Endothelial cell of umbilical vein (primary cell): ENCODE measurements at regions not wholly inside any gene's neighbourhood (a gene's known extent, or its start where the extent isn't known, plus 50 kb on each side); places are given as distances from the start of the nearest gene placed in this dataset.

Source experiments
- BruUV-seq: library from RNA; stranded (reverse); fragments of 400-500 nt; replicated peaks from 2 replicates; lab custom pipeline; 2021; lab: Mats Ljungman, UMichigan
- CTCF ChIA-PET: fragments of 300-600, 350-600 bp; sonication (Branson Sonifier 250); formaldehyde crosslinking; loops from one replicate; lab custom pipeline; 2021; ENCODE audit warnings: antibody characterized with exemption, inconsistent platforms; lab: Charles Lee
- POLR2A ChIA-PET: fragments of 300-600, 350-600 bp; sonication (Branson Sonifier 250); formaldehyde crosslinking; loops from one replicate; lab custom pipeline; 2021; ENCODE audit warnings: antibody characterized with exemption, inconsistent platforms; lab: Charles Lee
- DNase-seq: peaks from one replicate; pipeline ENCODE4 v3.0.0-alpha.2; 2011; ENCODE audit warnings: low read depth, low spot score
- FAIRE-seq: peaks from 2 replicates; lab custom pipeline; 2011; peaks lifted over from hg19 to GRCh38; lab: Jason Lieb, UNC
- H2AFZ ChIP-seq: 2 replicates; pipeline ENCODE4 v1.6.0; 2012; ENCODE audit warnings: low read depth, low read length, control low read depth, inconsistent platforms
- H3K27ac ChIP-seq: 2 replicates; pipeline ENCODE4 v1.5.1; 2011; ENCODE audit warnings: low read depth, mild to moderate bottlenecking, control low read depth, low read length, moderate library complexity; ENCODE audit not compliant: insufficient read depth
- H3K27me3 ChIP-seq, 2 experiments: 2 replicates each; pipeline versions ENCODE4 v1.6.0 to v1.6.1; 2011; ENCODE audit warnings: low read length in 2 of 2, mixed read lengths in 1 of 2; ENCODE audit not compliant: control insufficient read depth in 2 of 2, insufficient read depth in 2 of 2
- H3K36me3 ChIP-seq, 2 experiments: 2 replicates in 1 of 2; 3 replicates in 1 of 2; pipeline ENCODE4 v1.5.1; 2011; ENCODE audit warnings: low read length in 2 of 2, mild to moderate bottlenecking in 1 of 2, moderate library complexity in 1 of 2; ENCODE audit not compliant: control insufficient read depth in 2 of 2, insufficient read depth in 2 of 2; ENCODE audit errors: extremely low read depth in 1 of 2
- H3K4me1 ChIP-seq: 3 replicates; pipeline ENCODE4 v1.5.1; 2011; ENCODE audit warnings: mild to moderate bottlenecking, low read length; ENCODE audit not compliant: control insufficient read depth, insufficient read depth; ENCODE audit errors: extremely low read depth
- H3K4me2 ChIP-seq: 2 replicates; pipeline ENCODE4 v1.6.1; 2011; ENCODE audit warnings: low read length, control low read depth, mixed read lengths; ENCODE audit not compliant: insufficient read depth
- H3K4me3 ChIP-seq, 3 experiments: fragments of 200-600 bp in 1 of 3; sonication (generic), shearing (Covaris generic) in 1 of 3; replicated peaks in 1 of 3; 2 replicates each; pipeline ENCODE4 v1.5.1; 2011 to 2016; ENCODE audit warnings: control low read depth in 3 of 3, low read length in 3 of 3, mild to moderate bottlenecking in 2 of 3, inconsistent platforms in 1 of 3, low read depth in 1 of 3, moderate library complexity in 1 of 3; ENCODE audit not compliant: insufficient read depth in 1 of 3
- H3K79me2 ChIP-seq: 2 replicates; pipeline ENCODE4 v1.6.0; 2012; ENCODE audit warnings: low read length, inconsistent platforms; ENCODE audit not compliant: control insufficient read depth, insufficient read depth
- H3K9ac ChIP-seq: replicated peaks from 2 replicates; pipeline ENCODE3; 2011; ENCODE audit warnings: low read length, control low read depth; ENCODE audit not compliant: insufficient read depth; ENCODE audit errors: extremely low read depth
- H3K9me1 ChIP-seq: replicated peaks from 3 replicates; pipeline ENCODE4 v1.6.0; 2011; ENCODE audit warnings: mild to moderate bottlenecking, low read length; ENCODE audit not compliant: control insufficient read depth, insufficient read depth; ENCODE audit errors: extremely low read depth
- H3K9me3 ChIP-seq: replicated peaks from 2 replicates; pipeline ENCODE4 v1.5.1; 2012; ENCODE audit warnings: low read length, inconsistent platforms; ENCODE audit not compliant: control insufficient read depth, insufficient read depth
- H4K20me1 ChIP-seq: replicated peaks from 2 replicates; pipeline ENCODE3; 2011; ENCODE audit warnings: mild to moderate bottlenecking, low read length; ENCODE audit not compliant: control insufficient read depth, insufficient read depth; ENCODE audit errors: extremely low read depth
- CTCF ChIP-seq, 2 donors: IDR thresholded peaks; 1 replicate in 1 of 2; 2 replicates in 1 of 2; pipeline ENCODE4 v1.5.1; 2011; ENCODE audit warnings: low read length in 2 of 2, mild to moderate bottlenecking in 2 of 2, moderate library complexity in 2 of 2, control low read depth in 1 of 2, inconsistent platforms in 1 of 2, low read depth in 1 of 2; ENCODE audit not compliant: insufficient read depth in 1 of 2; ENCODE audit errors: extremely low read depth in 1 of 2
- EZH2 ChIP-seq: IDR thresholded peaks from 2 replicates; pipeline ENCODE4 v1.6.1; 2012; ENCODE audit warnings: borderline replicate concordance, low read depth, mild to moderate bottlenecking, moderate library complexity, low read length, inconsistent platforms; ENCODE audit not compliant: severe bottlenecking
- FOS ChIP-seq: IDR thresholded peaks from 2 replicates; pipeline ENCODE4 v1.6.1; 2011; ENCODE audit warnings: mild to moderate bottlenecking, low read length, moderate library complexity, borderline replicate concordance; ENCODE audit not compliant: insufficient read depth
- GATA2 ChIP-seq: IDR thresholded peaks from 2 replicates; pipeline ENCODE4 v1.7.0; 2011; ENCODE audit warnings: low read depth, mild to moderate bottlenecking, moderate library complexity, mixed read lengths, low read length; ENCODE audit not compliant: insufficient read length, insufficient read depth
- JUN ChIP-seq: IDR thresholded peaks from 2 replicates; pipeline ENCODE4 v1.6.1; 2011; ENCODE audit warnings: borderline replicate concordance, low read depth; ENCODE audit not compliant: insufficient read length, insufficient read depth
- MAX ChIP-seq: IDR thresholded peaks from 2 replicates; pipeline ENCODE4 v1.6.1; 2011; ENCODE audit not compliant: insufficient read depth, insufficient read length
- MYC ChIP-seq: IDR thresholded peaks from one replicate; pipeline ENCODE4 v1.6.1; 2011; ENCODE audit warnings: mild to moderate bottlenecking, low read depth, low read length
- POLR2A ChIP-seq: IDR thresholded peaks from 2 replicates; pipeline ENCODE4 v1.6.1; 2012; ENCODE audit warnings: low read depth, mild to moderate bottlenecking, control low read depth, low read length
- POLR2AphosphoS5 ChIP-seq: IDR thresholded peaks from 2 replicates; pipeline ENCODE4 v1.6.1; 2012; ENCODE audit warnings: low read depth, mild to moderate bottlenecking, control low read depth, low read length, moderate library complexity; ENCODE audit not compliant: insufficient read depth
- dilution Hi-C: fragments of 300-500 bp; cut with MboI; formaldehyde crosslinking; loops from one replicate; pipeline ENCODE4 v1.15.0; 2019; ENCODE audit warnings: low sequenced_read_pairs; ENCODE audit not compliant: extremely low pct_ligation_motif_present
- intact Hi-C: fragments of 100-400 bp; cut with micrococcal nuclease; formaldehyde crosslinking; loops from one replicate; pipeline ENCODE4 v1.10.0; 2022

- no TSS peak for BruUV-seq
- intact Hi-C loops = no loop called here
- no peaks in the 10 kb centered on the region for H4K20me1 ChIP-seq
- H3K27ac ChIP-seq = no peak overlapping the region
- no peak overlapping the region for H3K4me2 ChIP-seq
- DNase-seq (peak; percentile 6), FAIRE-seq (no peak)
- ChIA-PET CTCF (no interaction called here), POLR2A (no interaction called here)
- H3K27me3 ChIP-seq = no peaks in the 10 kb centered on the region
- no peaks in the 10 kb centered on the region for H3K9me3 ChIP-seq
- H3K79me2 ChIP-seq = no peaks in the 10 kb centered on the region
- no peaks in the 10 kb centered on the region for H3K9me1 ChIP-seq
- H3K9ac ChIP-seq = no peak overlapping the region
- no peaks in the 10 kb centered on the region for H3K36me3 ChIP-seq
- dilution Hi-C loops = no loop called here
- H2AFZ ChIP-seq = no peak overlapping the region
- H3K4me1 ChIP-seq = no peaks in the 10 kb centered on the region
- no peak overlapping the region for H3K4me3 ChIP-seq
- TF ChIP-seq MAX (no peak), JUN (peak; percentile 29), CTCF (IDR thresholded peaks at IDR 0.05; ENCODE audit: extremely low read depth in 1 of 2, insufficient read depth in 1 of 2, low read depth in 1 of 2, low read length in 2 of 2) (no peak), MYC (no peak), FOS (peak; percentile 67), POLR2A (no peak), POLR2AphosphoS5 (no peak), GATA2 (no peak), EZH2 (no peak)
Observed at GRCh38 chr18:28267878-28268625, 91.1 kb upstream of the CDH2 start.
